LoVo (cell line): ENCODE measurements at regions not wholly inside any gene's neighbourhood (a gene's known extent, or its start where the extent isn't known, plus 50 kb on each side); places are given as distances from the start of the nearest gene placed in this dataset.

Experiments used
- DNase-seq: peaks from one replicate; pipeline ENCODE4 v3.0.0-alpha.2; 2016; ENCODE audit warnings: low spot score

DNA sequence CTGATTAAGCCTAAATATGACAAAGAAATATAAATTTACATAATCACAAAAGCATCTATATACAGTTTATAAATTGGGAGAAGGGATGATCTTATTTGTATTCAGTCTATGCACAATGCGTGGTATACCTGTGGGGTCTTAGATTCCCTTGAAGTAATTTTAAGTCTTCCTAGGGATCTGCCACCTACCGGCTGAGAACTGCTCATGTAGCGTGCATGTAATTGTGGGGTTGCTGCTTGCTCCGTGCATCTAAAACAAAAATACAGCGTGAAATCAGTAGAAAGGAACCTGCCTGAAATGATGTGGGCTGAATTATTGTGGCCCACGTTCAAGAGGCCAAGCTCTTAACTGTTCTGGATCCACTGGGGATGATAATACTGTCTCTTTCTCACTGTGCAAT lies 187.3 kb downstream of the MBOAT1 start:
- no peak for DNase-seq

DNA sequence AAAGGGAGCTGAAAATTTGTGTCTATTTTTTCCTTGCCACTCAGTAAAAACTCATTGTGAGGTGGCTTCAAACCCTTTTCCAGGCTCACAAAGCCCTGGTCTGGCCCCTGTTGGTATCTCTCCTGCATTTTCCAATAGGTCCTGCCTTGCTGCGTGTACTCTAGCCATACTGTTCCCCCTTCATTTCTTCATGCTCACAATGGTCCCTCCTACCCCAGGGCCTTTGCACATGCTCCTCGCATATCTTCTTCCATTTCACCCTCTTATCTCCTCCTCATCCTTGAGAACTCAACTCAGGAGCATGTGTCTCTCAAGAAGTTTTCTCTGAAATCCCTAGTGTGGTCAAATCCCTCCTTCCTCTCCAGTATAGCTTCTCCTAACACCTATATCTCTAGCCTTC lies 186.6 kb downstream of the MBOAT1 start:
- DNase-seq = no peak

DNA sequence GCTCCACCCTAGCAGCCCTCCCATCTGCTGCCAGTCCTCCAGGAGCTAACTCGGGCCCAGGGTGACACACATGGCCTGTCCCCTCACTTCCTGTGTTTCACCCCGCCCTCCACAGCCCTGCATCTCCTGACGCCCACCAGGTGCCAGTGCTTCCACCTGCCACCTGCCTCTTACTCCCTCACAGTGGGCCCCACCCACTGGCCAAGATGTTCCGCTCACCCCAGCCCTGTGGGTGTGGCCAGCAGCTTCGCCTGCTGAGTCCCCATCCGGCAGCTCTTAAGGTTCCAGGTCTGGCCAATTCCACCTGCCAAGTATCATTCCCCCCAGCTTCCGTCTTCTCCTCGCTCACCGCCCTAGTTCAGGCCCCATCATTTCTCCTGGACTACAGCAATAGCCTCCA lies 184.1 kb downstream of the MBOAT1 start:
- DNase-seq = no peak

DNA sequence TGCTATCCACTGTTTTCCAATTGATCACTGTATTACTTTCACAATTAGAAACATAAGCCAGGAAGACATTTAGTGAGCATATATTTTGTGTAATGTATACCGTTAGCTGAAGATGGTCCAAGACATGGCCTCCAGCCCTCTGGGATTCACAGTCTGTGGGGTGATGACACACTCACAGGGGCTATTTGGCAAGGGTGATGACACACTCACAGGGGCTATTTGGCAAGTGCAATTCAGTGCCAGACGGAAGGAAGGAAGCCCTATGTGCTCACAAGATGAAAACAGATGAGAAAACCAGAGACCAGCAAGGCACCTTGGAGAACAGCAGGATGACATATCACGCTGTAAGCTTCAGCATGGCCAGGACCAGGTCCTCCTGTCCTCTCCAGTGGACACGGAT lies 183.7 kb downstream of the MBOAT1 start:
- DNase-seq = no peak

DNA sequence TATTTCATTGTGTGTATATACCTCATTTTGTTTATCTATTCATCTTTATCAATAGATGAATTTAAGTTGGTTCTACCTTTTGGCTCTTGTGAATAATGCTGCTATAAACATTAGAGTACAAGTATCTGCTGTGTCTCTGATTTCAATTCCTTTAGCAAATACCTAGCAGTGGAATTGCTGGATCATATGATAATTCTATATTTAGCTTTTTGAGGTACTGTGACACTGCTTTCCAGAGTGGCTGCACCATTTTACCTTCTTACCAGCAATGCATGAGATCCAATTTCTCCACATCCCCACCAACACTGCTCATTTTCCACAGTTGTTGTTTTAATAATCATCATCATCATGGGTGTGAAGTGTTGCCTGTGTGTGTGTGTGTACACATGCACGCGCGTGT lies 182.3 kb downstream of the MBOAT1 start:
- no peak for DNase-seq

DNA sequence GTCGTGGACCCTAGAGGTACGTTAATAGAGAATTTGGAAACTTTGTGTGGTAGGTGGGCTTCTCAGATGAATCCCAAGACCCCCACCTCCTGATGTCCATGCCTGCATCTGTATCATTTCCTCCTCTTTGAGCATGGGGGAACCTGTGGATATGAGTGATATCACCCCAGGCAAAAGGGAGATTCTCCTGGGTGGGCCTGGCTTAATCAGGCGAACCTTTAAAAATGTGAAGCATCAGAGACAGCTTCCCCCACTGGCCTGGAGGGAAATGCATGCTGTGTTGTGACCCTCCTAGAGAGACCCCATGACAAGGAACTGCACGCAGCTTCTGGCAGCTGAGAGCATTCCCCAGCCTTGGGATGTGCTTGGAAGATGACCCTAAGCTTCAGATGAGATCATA lies 180.9 kb downstream of the MBOAT1 start:
- no peak for DNase-seq

DNA sequence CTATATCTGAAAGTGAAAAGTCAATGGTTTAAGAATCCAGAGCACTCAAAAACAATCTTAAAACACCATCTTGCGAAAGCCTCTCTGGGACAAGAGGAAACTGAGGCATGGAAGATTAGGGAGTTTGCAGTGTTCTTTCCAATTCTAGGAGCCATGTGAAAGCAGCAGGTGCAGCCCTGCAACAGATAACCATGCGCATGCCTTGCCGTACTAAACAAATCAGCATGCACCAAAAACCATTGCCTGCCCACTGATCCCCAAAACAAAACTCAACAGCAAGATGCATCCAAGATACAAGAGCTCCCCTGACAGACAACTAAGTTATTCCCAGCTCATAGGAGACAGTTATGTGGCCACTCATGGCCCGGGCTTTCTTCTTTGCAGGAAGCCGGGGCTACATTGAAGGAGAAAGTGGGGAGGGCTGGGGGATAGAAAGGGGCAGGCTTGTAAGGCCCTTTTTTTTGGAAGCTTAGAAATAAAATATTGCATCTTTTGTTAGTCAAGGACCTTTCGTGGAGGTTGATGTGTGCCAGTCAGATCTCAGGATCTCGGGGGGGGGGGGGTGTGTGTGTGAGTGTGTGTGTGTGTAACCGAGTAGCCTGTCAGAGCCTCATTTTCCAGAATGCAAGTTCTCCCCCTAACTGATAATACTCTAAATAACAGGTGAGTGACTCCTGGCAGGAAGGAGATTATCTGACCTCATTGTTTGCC lies 178.4 kb downstream of the MBOAT1 start:
- no peak for DNase-seq

DNA sequence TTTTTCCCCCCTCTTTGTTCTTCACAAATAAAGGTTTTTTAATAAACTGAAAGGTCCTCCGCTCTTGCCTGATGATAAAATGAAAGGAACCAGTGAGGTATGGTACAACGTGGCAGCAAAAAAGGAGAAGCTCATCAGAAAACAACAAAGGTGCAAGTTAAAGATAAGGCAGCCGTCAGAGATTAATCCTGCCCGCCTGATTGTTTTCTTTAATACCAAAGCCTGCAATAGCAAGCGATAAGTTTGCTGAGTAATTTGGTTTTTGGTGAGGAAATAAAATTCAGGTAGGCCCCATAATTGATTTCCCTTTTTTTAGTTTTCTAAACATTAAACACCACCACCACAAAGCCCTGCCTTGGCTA lies 177.9 kb downstream of the MBOAT1 start:
- no peak for DNase-seq

DNA sequence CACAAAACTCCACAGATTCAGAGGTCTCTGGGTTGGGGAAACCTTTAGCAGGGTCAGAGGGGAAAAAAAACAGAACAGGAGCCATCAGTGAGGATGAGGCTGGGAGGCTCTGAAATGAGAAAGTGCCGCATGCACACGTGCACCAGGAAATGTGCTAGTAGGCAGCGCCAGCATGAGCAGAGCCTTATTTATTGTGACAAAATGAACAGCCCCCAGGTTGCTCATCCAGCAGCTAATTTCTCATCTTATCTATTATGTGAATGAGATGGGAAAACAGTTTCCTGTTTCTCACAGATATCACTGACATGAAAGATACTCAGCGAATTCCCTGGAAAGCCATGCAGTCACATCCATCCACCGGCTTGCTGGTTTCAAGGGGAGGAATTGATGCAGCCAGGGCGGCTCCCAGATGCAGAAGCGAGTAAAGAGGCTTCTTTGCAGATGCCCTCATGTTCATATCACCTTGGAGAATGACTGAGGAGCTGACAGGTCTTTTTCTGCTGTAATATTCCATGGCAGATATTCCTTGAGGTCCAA lies 176.1 kb downstream of the MBOAT1 start:
- DNase-seq = no peak

DNA sequence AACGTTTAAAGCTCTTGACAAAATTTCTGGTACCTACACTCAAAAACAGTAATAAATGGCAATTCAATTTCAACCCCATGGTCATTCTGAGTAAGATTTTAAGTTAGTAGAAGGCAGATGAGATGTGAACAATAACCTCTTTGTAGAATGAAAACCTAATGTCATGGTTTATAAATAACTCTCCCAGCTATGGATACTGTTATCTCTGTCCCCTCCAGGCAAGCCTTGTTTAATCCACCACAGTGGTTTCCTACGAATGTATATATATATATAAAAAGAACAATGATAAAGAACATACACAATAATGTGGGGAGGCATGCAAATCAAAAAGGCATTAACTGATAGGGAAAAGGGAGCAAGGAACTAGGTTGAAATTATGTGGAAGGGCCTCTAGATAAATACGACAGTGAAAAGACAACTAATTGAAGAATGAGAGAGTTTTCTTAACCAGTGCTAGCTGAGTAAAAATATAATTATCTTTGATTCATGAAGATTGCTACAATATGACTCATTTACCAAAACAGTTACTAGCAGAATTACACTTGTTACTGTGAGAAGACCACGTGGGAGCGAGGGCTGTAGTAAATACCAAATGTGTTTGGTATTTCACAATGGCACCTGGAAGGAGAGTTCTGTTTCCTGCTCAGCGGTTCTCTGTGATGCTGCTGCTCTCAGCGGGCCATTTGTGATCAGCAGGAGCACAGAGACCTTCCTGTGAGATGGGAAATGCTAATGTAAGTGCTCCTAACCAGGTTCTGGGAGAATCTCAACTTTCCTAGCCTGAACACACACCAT lies 173.7 kb downstream of the MBOAT1 start:
- no peak for DNase-seq

DNA sequence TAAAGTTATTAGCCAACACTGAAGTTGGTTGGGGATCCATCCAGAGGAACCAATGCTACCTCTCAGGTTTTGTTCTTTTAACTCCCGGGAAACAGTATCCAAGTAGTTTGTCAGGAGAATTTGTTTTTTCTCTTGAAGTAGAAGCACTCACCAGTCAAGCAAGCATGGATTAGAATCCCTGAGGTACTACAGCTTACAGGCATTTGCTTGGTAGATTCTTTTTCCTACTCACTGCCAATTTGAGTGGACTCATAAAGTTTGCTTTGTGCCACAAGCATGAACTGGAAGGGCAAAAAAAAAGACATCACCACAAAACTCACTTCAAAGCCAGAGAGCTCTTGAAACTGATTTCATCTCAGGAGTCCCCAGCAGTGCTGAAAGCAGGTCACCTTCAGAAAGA lies 167.4 kb downstream of the MBOAT1 start:
- DNase-seq = no peak
